SK-N-SH (cell line): ENCODE measurements at regions not wholly inside any gene's neighbourhood (a gene's known extent, or its start where the extent isn't known, plus 50 kb on each side); places are given as distances from the start of the nearest gene placed in this dataset.

Experiments
- CTCF ChIA-PET: fragments of 300-600, 350-600 bp; formaldehyde crosslinking; extraction: SDS; loops from one replicate; lab custom pipeline; 2021; lab: Yijun Ruan, JAX
- POLR2A ChIA-PET: fragments of 350-600 bp; sonication (Branson Sonifier 250); formaldehyde crosslinking; extraction: SDS; loops from one replicate; lab custom pipeline; 2020; ENCODE audit warnings: antibody characterized with exemption, inconsistent platforms; lab: Yijun Ruan, JAX
- DNase-seq: peaks from one replicate; pipeline ENCODE4 v3.0.0; 2012
- H2AFZ ChIP-seq: fragments of 200-600 bp; sonication (generic); 2 replicates; pipeline ENCODE4 v1.8.1; 2016; ENCODE audit warnings: antibody characterized with exemption, mild to moderate bottlenecking, low read depth
- H3F3A ChIP-seq: fragments of 200-600 bp; sonication (generic); replicated peaks from 2 replicates; pipeline ENCODE3; 2016; ENCODE audit warnings: antibody characterized with exemption, mild to moderate bottlenecking; ENCODE audit not compliant: insufficient read depth
- H3K27ac ChIP-seq, 2 experiments: fragments of 200-500 bp in 1 of 2; fragments of 200-600 bp in 1 of 2; sonication (Bioruptor generic) in 1 of 2; sonication (generic), shearing (Covaris generic) in 1 of 2; 2 replicates each; pipeline versions ENCODE4 v1.5.1 to v1.6.1; 2014 to 2016; ENCODE audit warnings: low read depth in 2 of 2, inconsistent platforms in 1 of 2, low read length in 1 of 2, mild to moderate bottlenecking in 1 of 2, mixed read lengths in 1 of 2
- H3K27me3 ChIP-seq: fragments of 200-600 bp; sonication (generic), shearing (Covaris generic); 2 replicates; pipeline ENCODE4 v1.6.1; 2016; ENCODE audit warnings: mixed run types; ENCODE audit not compliant: insufficient read depth
- H3K36me3 ChIP-seq, 2 experiments: fragments of 200-500 bp in 1 of 2; fragments of 200-600 bp in 1 of 2; sonication (Bioruptor generic) in 1 of 2; sonication (generic) in 1 of 2; replicated peaks in 1 of 2; 2 replicates each; pipeline versions ENCODE3 to v1.5.1; 2014 to 2016; ENCODE audit warnings: low read length in 1 of 2, mild to moderate bottlenecking in 1 of 2; ENCODE audit not compliant: insufficient read depth in 2 of 2, control insufficient read depth in 1 of 2
- H3K4me1 ChIP-seq, 2 experiments: fragments of 200-500 bp in 1 of 2; fragments of 200-600 bp in 1 of 2; sonication (Bioruptor generic) in 1 of 2; sonication (generic), shearing (Covaris generic) in 1 of 2; 2 replicates each; pipeline versions ENCODE4 v1.5.1 to v1.6.1; 2014 to 2016; ENCODE audit warnings: low read depth in 1 of 2, low read length in 1 of 2, mixed run types in 1 of 2; ENCODE audit not compliant: insufficient read depth in 2 of 2, control insufficient read depth in 1 of 2
- H3K4me2 ChIP-seq: fragments of 200-600 bp; sonication (generic), shearing (Covaris generic); 2 replicates; pipeline ENCODE4 v1.6.1; 2017; ENCODE audit warnings: mixed run types
- H3K4me3 ChIP-seq, 2 experiments: fragments of 200-500 bp in 1 of 2; fragments of 200-600 bp in 1 of 2; sonication (Bioruptor generic) in 1 of 2; sonication (generic), shearing (Covaris generic) in 1 of 2; 2 replicates each; pipeline versions ENCODE4 v1.5.1 to v1.8.1; 2014 to 2016; ENCODE audit warnings: low read depth in 2 of 2, inconsistent platforms in 1 of 2, low read length in 1 of 2, mild to moderate bottlenecking in 1 of 2, mixed read lengths in 1 of 2, moderate library complexity in 1 of 2
- H3K79me2 ChIP-seq: fragments of 200-600 bp; sonication (generic); 2 replicates; pipeline ENCODE4 v1.8.1; 2017; ENCODE audit warnings: mild to moderate bottlenecking; ENCODE audit not compliant: insufficient read depth
- H3K9ac ChIP-seq: fragments of 200-600 bp; sonication (generic); 2 replicates; pipeline ENCODE4 v1.6.1; 2017; ENCODE audit warnings: mixed run types
- H3K9me2 ChIP-seq: fragments of 200-600 bp; sonication (generic); 2 replicates; pipeline ENCODE4 v1.6.1; 2017; ENCODE audit warnings: mixed run types
- H3K9me3 ChIP-seq: fragments of 200-600 bp; sonication (generic); 2 replicates; pipeline ENCODE4 v1.6.1; 2017; ENCODE audit warnings: mixed run types, mild to moderate bottlenecking, moderate library complexity
- H4K20me1 ChIP-seq: fragments of 200-600 bp; sonication (generic); 2 replicates; pipeline ENCODE4 v1.6.1; 2017; ENCODE audit warnings: mild to moderate bottlenecking, mixed run types; ENCODE audit not compliant: insufficient read depth
- ELF1 ChIP-seq: IDR thresholded peaks from 2 replicates; pipeline ENCODE4 v1.4.0; 2012
- GATA2 ChIP-seq: sonication (generic); formaldehyde crosslinking; IDR thresholded peaks from 2 replicates; pipeline ENCODE4 v1.5.0; 2020; ENCODE audit warnings: mild to moderate bottlenecking, missing genetic modification reagents
- IRF3 ChIP-seq: fragments of 150-350 bp; IDR thresholded peaks from 2 replicates; pipeline ENCODE4 v1.6.1; 2016; ENCODE audit warnings: mild to moderate bottlenecking, low read depth, low read length
- RCOR1 ChIP-seq: fragments of 150-350 bp; IDR thresholded peaks from 2 replicates; pipeline ENCODE4 v1.6.1; 2017; ENCODE audit warnings: antibody characterized with exemption, low read length
- USF2 ChIP-seq: fragments of 150-350 bp; IDR thresholded peaks from 2 replicates; pipeline ENCODE4 v1.6.1; 2017; ENCODE audit warnings: antibody characterized with exemption, low read length, low read depth, borderline replicate concordance
- WGBS: methylation state at CpG from one replicate; pipeline ENCODE4 v1.1.6; 2017; ENCODE audit warnings: low lambda C conversion rate; 5-methylcytosine and 5-hydroxymethylcytosine counted together
- small RNA-seq, 7 experiments: library from RNA; depleted of rRNA; stranded (forward); fragments of <200 nt; gene quantifications; one replicate each; pipeline ENCODE3, GENCODE V24; 2012
- TF ChIP-seq, protein P1 (sequence below): IDR thresholded peaks from 2 replicates; pipeline ENCODE4 v1.4.0; 2012; ENCODE audit warnings: low read depth

GRCh38 chr1:101748077-101748476 is 248.6 kb downstream of the OLFM3 start:
- peak overlapping the region; percentile 9; the same call in 1 of the 2 replicates for H2AFZ ChIP-seq
- no peaks in the 10 kb centered on the region for H3K4me1 ChIP-seq
- no peaks in the 10 kb centered on the region for H3K36me3 ChIP-seq
- no peaks in the 10 kb centered on the region for H3K27me3 ChIP-seq
- peak; percentile 11 for DNase-seq
- no peak overlapping the region for H3K9ac ChIP-seq
- TF ChIP-seq GATA2 (CRISPR knock-in tag): peak; percentile 32; the same call in 1 of the 2 replicates
- no peak for TF ChIP-seq IRF3
- TF ChIP-seq ELF1: no peak
- TF ChIP-seq RCOR1: no peak
- TF ChIP-seq, protein P1, sequence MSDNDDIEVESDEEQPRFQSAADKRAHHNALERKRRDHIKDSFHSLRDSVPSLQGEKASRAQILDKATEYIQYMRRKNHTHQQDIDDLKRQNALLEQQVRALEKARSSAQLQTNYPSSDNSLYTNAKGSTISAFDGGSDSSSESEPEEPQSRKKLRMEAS: no peak
- no peak for TF ChIP-seq USF2
- H4K20me1 ChIP-seq: no peaks in the 10 kb centered on the region
- no peaks in the 10 kb centered on the region for H3F3A ChIP-seq
- POLR2A ChIA-PET: no interaction called here
- no peaks in the 10 kb centered on the region for H3K9me3 ChIP-seq
- H3K4me3 ChIP-seq: no peak overlapping the region
- WGBS: 53% methylated on average over 2 of the region's 2 CpGs
- no peaks in the 10 kb centered on the region for H3K79me2 ChIP-seq
- no peak overlapping the region for H3K4me2 ChIP-seq
- no peak overlapping the region for H3K27ac ChIP-seq
- CTCF ChIA-PET: interaction anchor here (1.0 to 1.2 kb wide), 4 partner anchors 17 to 1358 kb away, joined by 3 read pairs; no protein-coding TSS in a partner anchor
- no peaks in the 10 kb centered on the region for H3K9me2 ChIP-seq

Small RNA genes lying in the stretch of these regions (small RNA-seq; reads per million reads assigned to genes)
- gene RNU6-965P: 0 reads per million in 7 experiments
